Type B pancreatic cell (in vitro differentiated cells): ENCODE measurements at regions not wholly inside any gene's neighbourhood (a gene's known extent, or its start where the extent isn't known, plus 50 kb on each side); places are given as distances from the start of the nearest gene placed in this dataset.

Source experiments
- DNase-seq: peaks from one replicate; pipeline ENCODE4 v3.0.0; 2021; ENCODE audit warnings: mixed read lengths; ENCODE audit not compliant: unreplicated experiment; ENCODE audit errors: extremely low spot score
- H3K27ac Mint-ChIP-seq: 2 replicates; pipeline ENCODE4 v1.8.0; 2021; ENCODE audit warnings: mild to moderate bottlenecking, mixed read lengths
- H3K27me3 Mint-ChIP-seq: 2 replicates; pipeline ENCODE4 v1.8.0; 2021; ENCODE audit warnings: mixed read lengths
- H3K36me3 Mint-ChIP-seq: 2 replicates; pipeline ENCODE4 v1.8.0; 2021; ENCODE audit warnings: mixed read lengths
- H3K4me1 Mint-ChIP-seq: one replicate; pipeline ENCODE4 v1.8.0; 2021; ENCODE audit warnings: mixed read lengths; ENCODE audit not compliant: unreplicated experiment
- H3K4me3 Mint-ChIP-seq: 2 replicates; pipeline ENCODE4 v1.8.0; 2021; ENCODE audit warnings: mild to moderate bottlenecking, mixed read lengths
- H3K9me3 Mint-ChIP-seq: 2 replicates; pipeline ENCODE4 v1.8.0; 2021; ENCODE audit warnings: mixed read lengths
- TF ChIP-seq, protein P1 (sequence below): fragments of 200-600 bp; sonication (generic); conservative IDR thresholded peaks from 2 replicates; pipeline ENCODE4 v1.5.0; 2021; ENCODE audit warnings: antibody characterized with exemption, mild to moderate bottlenecking

DNA sequence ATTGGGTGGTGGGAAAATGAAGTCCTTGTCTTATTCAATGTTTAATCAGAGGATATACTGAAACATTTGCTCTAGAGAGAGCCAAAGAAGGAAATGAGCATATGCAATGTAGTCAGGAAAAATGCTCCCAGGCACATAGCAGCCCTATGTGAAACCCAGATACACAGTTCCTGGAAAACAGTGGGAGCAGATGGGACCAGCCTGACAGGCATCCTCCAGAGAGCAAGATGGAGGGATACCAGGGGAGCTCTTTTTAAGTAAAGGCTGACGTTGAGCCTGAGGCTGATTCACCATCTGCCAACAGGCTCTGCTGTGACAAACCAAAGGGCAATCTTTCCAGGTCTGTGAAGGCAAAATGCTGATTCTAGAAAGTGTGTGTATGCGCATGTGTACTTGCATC lies 559.4 kb upstream of the KIRREL3 start:
- no peaks in the 10 kb centered on the region for H3K36me3 Mint-ChIP-seq
- no peak for DNase-seq
- no peaks in the 10 kb centered on the region for H3K4me1 Mint-ChIP-seq
- no peak overlapping the region for H3K4me3 Mint-ChIP-seq
- no peaks in the 10 kb centered on the region for H3K9me3 Mint-ChIP-seq
- TF ChIP-seq, protein P1, sequence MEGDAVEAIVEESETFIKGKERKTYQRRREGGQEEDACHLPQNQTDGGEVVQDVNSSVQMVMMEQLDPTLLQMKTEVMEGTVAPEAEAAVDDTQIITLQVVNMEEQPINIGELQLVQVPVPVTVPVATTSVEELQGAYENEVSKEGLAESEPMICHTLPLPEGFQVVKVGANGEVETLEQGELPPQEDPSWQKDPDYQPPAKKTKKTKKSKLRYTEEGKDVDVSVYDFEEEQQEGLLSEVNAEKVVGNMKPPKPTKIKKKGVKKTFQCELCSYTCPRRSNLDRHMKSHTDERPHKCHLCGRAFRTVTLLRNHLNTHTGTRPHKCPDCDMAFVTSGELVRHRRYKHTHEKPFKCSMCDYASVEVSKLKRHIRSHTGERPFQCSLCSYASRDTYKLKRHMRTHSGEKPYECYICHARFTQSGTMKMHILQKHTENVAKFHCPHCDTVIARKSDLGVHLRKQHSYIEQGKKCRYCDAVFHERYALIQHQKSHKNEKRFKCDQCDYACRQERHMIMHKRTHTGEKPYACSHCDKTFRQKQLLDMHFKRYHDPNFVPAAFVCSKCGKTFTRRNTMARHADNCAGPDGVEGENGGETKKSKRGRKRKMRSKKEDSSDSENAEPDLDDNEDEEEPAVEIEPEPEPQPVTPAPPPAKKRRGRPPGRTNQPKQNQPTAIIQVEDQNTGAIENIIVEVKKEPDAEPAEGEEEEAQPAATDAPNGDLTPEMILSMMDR = no peak
- no peak overlapping the region for H3K27ac Mint-ChIP-seq
- H3K27me3 Mint-ChIP-seq = peaks cover 4% of the 10 kb centered on the region

DNA sequence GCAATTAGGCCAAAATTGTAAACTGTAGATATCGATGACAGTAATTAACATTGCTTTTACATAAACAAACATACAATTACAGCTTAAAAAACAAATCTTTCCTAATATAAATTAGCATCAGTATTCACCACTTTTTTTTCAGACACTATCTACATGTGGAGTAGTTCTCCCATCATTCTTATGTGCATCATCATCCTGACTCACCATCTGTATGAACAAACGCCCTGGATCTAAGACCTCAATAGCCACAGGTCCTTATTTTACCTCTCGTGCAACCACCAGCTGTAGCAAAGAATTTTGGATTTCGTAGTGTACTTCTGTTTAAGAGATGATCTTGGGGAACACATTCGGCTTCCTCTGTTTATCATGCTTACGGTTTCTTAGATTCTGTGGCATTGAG lies 551.9 kb upstream of the KIRREL3 start:
- no peak overlapping the region for H3K27ac Mint-ChIP-seq
- H3K27me3 Mint-ChIP-seq = peaks cover 3% of the 10 kb centered on the region
- H3K4me1 Mint-ChIP-seq = no peaks in the 10 kb centered on the region
- TF ChIP-seq, protein P1 = no peak
- no peak overlapping the region for H3K4me3 Mint-ChIP-seq
- DNase-seq = no peak
- H3K9me3 Mint-ChIP-seq = no peaks in the 10 kb centered on the region
- no peaks in the 10 kb centered on the region for H3K36me3 Mint-ChIP-seq

DNA sequence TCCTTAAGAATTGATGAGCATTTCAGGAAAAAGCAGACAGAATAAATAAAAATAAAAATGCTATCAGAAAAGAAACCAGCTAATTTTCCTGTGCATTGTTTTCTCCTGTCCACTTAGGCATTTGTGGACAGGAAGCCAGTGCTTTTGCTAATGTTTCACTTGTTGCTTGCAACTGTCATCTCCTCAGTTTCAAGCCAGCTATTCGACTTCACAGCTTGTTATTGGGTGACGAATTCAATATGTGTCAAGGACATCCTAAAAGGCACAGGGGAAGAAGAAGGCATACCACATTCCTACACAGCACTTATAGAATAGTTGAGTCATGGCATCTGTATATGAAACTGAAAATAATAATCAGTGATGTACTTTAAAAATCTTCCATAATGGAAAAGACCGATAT lies 530.6 kb upstream of the KIRREL3 start:
- no peak for DNase-seq
- H3K27me3 Mint-ChIP-seq = no peaks in the 10 kb centered on the region
- TF ChIP-seq, protein P1 = no peak
- no peaks in the 10 kb centered on the region for H3K9me3 Mint-ChIP-seq
- no peak overlapping the region for H3K27ac Mint-ChIP-seq
- H3K36me3 Mint-ChIP-seq = no peaks in the 10 kb centered on the region
- no peak overlapping the region for H3K4me3 Mint-ChIP-seq
- no peaks in the 10 kb centered on the region for H3K4me1 Mint-ChIP-seq

DNA sequence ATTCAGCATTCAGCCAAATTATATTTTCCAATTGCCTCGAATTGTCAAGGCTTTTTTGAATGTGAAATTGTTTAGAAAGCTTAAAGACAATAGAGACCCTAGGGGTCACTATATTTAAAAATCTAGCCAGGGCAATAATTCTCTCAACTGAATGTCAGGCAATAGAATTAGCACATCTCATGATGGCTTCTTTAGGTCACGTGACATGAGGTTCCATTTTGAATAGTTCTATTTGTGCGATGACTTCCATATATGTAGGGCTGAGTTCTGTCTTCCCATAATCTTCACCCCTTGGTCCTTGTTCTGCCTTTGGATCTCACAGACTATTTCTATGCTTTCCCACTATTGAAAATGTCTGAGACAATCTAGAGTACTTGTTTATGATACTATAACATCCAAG lies 527.7 kb upstream of the KIRREL3 start:
- H3K27me3 Mint-ChIP-seq = no peaks in the 10 kb centered on the region
- H3K36me3 Mint-ChIP-seq = no peaks in the 10 kb centered on the region
- no peak overlapping the region for H3K4me3 Mint-ChIP-seq
- H3K9me3 Mint-ChIP-seq = no peaks in the 10 kb centered on the region
- TF ChIP-seq, protein P1 = no peak
- no peak for DNase-seq
- no peak overlapping the region for H3K27ac Mint-ChIP-seq
- H3K4me1 Mint-ChIP-seq = no peaks in the 10 kb centered on the region

DNA sequence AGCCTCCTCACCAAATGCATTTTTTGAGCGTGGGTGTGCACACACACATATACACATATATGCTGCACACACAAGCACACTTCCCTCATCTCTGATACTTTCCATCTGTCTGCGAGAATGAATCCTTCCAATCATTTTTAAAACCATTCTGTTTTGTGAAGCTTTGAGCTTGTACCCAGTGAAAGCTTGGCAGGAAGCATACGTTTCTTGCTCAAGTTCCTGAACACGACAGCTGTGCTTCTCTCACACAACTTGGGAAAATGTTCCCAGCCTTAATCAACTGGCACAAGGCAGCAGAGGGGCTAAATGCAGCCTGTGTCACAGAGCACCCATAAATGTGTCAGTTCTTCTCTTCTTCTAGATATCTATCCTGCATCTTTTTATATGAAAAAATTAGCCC lies 524.0 kb upstream of the KIRREL3 start:
- DNase-seq = no peak
- H3K4me3 Mint-ChIP-seq = no peak overlapping the region
- no peaks in the 10 kb centered on the region for H3K36me3 Mint-ChIP-seq

DNA sequence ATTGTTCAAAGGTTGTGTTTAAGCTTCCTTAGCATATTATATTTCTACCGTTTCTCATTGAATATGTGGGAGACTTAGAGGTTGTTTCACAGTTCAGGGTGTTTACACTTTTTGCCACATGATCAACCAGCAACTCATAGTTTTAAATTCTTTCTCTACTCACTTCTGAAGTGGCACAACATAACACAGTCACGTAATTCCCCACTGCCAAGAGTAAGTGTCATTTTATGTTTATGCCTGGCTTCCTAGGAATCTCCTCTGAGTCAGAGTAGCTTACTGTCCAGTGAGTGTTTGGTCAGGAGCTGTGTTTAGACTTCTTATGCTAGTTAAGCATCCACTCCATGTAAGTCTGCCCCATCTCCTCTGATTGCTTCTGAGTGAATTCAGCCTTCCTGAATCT lies 520.8 kb upstream of the KIRREL3 start:
- TF ChIP-seq, protein P1 = no peak
- Mint-ChIP-seq H3K36me3 (no peaks in the 10 kb centered on the region), H3K9me3 (peaks cover 5% of the 10 kb centered on the region), H3K27ac (no peak overlapping the region), H3K4me3 (no peak overlapping the region), H3K27me3 (peaks cover 4% of the 10 kb centered on the region), H3K4me1 (no peaks in the 10 kb centered on the region)
- DNase-seq = no peak

More for the DNA sequence above, 524.0 kb upstream of the KIRREL3 start:
- Mint-ChIP-seq H3K27me3 (peaks cover 4% of the 10 kb centered on the region), H3K9me3 (no peaks in the 10 kb centered on the region), H3K27ac (no peak overlapping the region), H3K4me1 (no peaks in the 10 kb centered on the region)
- TF ChIP-seq, protein P1 = no peak
